ENCODE measurements at regions not wholly inside any gene's neighbourhood (a gene's known extent, or its start where the extent isn't known, plus 50 kb on each side); places are given as distances from the start of the nearest gene placed in this dataset.

- no peak for TF ChIP-seq MLLT10 (CRISPR knock-in tag; IDR thresholded peaks at IDR 0.05)
- peak; percentile 91 for TF ChIP-seq ELF1 (CRISPR knock-in tag; IDR thresholded peaks at IDR 0.05)
- no peak for TF ChIP-seq NFE2L2 (IDR thresholded peaks at IDR 0.05; ENCODE audit: low read length)
- no peak for TF ChIP-seq ZBTB14 (CRISPR knock-in tag; IDR thresholded peaks at IDR 0.05)
- TF ChIP-seq TAF1 (CRISPR knock-in tag; IDR thresholded peaks at IDR 0.05): peak; percentile 39; the same call in 1 of the 2 replicates
- TF ChIP-seq ZMYM2 (CRISPR knock-in tag; IDR thresholded peaks at IDR 0.05): no peak
- TF ChIP-seq EEA1 (CRISPR knock-in tag; IDR thresholded peaks at IDR 0.05; ENCODE audit: borderline replicate concordance): no peak
- peak; percentile 56; the same call in 1 of the 2 replicates for TF ChIP-seq ZNF639 (CRISPR knock-in tag; conservative IDR thresholded peaks at IDR 0.05)
- TF ChIP-seq DZIP1 (CRISPR knock-in tag; IDR thresholded peaks at IDR 0.05): no peak
- no peak for TF ChIP-seq ZNF510 (CRISPR knock-in tag; IDR thresholded peaks at IDR 0.05; ENCODE audit: low read depth)
- peak; percentile 59; the same call in 1 of the 2 replicates for TF ChIP-seq TBX2 (CRISPR knock-in tag; IDR thresholded peaks at IDR 0.05; ENCODE audit: borderline replicate concordance)
- TF ChIP-seq ZNF646 (CRISPR knock-in tag; IDR thresholded peaks at IDR 0.05): no peak
- TF ChIP-seq NFIB (CRISPR knock-in tag; IDR thresholded peaks at IDR 0.05; ENCODE audit: borderline replicate concordance): no peak
These were observed 321.4 kb downstream of the IRS1 start (continued) for GRCh38 chr2:226478109-226478809.
